GM19324 (cell line): ENCODE measurements at regions not wholly inside any gene's neighbourhood (a gene's known extent, or its start where the extent isn't known, plus 50 kb on each side); places are given as distances from the start of the nearest gene placed in this dataset.

Experiments
- ATAC-seq: cut with Tn5 transposase; IDR thresholded peaks from one replicate; pipeline ENCODE4 v1.9.1; 2021; ENCODE audit warnings: mild to moderate bottlenecking, moderate library complexity; ENCODE audit not compliant: unreplicated experiment, low FRiP score

- no peak for ATAC-seq
These were observed 99.5 kb upstream of the THRB start for GRCh38 chr3:24594161-24594560.

DNA sequence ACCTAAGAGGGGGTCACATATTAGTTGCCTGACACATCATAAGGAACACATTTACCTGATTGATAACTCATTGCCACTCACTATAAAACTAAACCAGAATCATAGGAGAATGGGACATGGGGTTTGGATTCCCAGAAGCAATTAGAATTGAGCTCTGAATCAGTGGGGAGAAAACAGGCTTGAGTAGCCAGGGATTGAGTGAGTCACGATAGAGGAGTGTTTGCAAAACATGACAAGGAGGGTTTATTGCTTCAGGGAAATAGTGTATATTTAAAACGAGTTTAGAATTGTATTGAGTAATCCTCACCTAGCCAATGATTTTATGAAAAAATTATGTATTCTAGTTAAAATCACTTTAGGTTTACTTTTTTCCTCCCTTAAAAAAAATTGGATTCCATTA lies 101.1 kb upstream of the THRB start:
- no peak for ATAC-seq

DNA sequence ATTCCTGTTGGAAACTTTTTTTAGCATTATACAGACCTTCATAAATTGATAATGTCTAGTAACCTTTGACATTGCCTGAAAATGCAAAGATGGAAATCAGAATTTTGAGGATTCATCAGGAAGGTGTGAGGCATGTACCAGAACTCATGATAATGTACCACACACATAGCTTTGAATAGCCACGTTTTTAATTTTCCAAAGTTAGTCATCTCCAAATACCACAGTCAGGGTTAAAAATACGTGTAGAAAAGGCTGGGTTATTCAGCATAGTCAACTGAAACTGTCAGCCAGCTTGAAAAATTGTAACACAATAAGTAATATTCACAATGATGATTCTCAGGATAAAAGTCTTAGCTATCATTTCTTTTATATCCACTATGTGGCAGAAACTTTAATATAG lies 102.0 kb upstream of the THRB start:
- no peak for ATAC-seq

GRCh38 chr3:24598695-24599470 lies 104.2 kb upstream of the THRB start:
- no peak for ATAC-seq

DNA sequence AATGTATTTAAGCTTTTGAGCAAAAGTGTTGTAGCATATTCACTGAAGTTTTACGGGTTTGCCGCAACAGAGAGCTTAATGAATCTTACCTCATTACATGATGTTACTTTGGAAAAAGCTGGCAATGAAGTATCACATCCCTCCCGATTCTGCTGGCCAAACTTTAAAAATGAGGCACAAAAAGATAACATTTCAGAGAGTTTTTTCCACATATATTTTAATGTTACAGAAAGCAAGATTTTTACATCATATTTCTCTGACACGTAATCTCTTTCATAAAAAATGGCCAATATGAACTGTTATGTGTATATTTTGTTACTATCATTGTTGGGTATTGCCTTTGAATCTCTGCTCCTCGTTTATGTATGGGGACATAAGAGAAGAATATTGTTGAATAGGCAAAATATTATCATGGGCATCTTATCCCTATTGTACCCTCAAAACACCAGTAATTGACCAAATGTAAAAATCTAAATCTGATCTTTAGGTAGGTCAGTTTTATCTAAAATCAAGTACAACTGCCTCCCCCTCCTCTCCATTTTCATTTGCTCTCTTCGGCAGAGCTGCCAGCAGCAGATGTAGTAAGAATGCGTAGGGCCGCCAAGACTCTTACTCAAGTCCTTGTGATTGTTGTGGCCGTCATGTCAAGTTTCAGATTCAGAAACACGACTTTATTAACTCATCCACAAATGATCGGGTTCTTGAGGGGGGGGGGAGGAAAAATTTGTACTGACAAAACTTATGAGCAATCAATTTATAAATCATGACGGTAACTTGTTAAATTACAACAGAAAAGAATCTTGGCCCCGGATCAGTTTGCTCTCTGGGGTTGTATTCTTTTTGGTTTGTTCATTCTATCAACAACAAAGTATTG lies 106.7 kb upstream of the THRB start:
- ATAC-seq, result no peak

DNA sequence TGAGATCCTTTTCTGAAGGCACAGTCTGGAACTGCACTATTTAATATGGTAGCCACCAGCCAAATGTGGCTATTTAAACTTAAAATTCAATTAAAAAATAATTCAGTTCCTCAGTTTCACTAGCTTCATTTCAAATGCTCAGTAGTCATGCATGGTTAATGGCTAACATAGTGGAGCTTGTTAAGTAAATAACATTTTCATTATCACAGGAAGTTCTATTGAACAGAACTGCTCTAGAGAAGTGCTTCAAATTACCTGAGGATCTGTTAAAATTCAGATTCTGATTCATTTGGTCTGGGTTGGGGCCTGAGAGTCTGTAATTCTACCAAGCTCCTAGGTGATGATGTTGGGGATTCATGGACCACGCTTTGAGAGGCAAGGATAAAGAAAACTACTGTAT lies 109.6 kb upstream of the THRB start:
- ATAC-seq, result no peak

DNA sequence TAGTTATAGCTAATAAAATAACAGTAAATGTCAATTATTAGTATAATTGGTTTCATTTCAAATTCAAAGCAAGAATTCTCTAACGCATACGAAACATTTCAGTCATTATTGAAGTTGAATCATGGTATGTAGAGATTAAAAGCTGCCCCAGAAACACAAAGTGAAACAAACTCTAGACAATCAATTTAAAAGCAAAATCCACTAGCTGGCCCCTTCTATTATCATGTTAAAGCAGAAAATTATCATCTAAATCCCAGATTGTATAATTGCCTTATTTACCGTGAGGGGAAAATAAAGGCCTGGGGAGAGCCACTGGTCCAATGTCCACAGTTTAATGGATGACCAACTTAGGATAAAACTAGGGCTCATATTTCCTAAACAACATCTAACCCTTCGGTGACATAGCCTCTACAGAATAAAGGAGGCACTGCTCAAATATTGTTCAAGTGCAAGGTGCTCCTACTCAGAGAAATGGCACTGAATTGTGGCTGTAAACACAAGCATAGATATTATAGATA lies 110.9 kb upstream of the THRB start:
- no peak for ATAC-seq

DNA sequence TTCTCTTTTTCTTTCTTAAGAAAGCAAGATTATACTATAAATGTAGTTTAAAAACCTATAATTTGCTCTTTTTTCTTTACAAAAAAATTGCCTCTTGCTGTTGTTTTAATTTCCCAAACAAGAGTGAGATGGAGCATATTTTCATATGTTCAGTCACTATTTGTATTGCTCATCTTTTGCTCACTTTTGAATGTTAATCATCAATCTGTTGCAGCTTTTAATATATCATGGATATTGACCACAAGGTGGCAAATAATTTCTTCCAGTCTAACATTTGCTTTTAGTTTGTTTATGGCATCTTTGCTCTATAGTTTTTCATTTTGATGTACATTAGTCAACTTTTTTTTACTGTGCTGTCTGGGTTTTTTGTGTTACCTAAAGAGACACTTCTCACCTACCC lies 112.6 kb upstream of the THRB start:
- ATAC-seq, result no peak

GRCh38 chr3:24608701-24609390 lies 114.2 kb upstream of the THRB start:
- ATAC-seq, result no peak

DNA sequence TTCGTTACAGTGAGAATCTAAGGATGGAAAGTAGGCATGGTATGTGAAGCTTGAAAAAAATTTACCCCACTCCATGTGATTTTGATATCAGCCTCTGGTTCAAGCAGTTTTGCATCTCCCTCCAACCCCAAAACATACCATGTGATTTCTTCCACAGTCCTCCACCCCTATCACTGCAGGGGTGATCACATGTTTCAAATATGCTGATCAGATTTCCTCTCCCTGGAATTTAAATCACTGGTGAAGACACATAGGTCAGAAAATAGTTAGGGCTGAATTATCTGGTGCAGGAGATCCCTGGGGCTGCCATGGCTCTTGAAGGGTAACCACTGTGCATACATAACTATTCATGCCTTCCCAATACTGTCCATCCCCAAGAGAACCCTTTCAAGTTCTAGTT lies 119.7 kb upstream of the THRB start:
- no peak for ATAC-seq

DNA sequence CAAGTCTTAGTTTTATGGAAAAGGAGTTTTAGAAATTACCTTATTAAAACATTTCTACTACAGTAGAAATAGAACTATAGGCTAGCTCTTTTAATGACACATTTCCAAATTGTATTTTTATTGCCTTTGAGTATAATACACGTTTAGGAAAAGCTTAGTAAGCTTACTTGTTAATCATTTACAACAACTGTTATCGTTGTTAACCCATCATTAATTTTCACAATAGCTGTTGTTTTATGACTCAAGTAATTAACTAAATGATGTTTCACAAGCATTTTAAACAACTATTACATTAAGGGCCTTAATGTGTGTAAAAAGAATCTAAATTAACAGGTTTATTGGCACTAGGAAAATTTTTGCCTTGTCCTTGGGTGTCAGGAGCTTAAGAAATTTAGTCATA lies 120.5 kb upstream of the THRB start:
- ATAC-seq, result no peak

- ATAC-seq, result no peak
These were observed 121.6 kb upstream of the THRB start for GRCh38 chr3:24616110-24616829.

- ATAC-seq, result no peak
These were observed 127.5 kb upstream of the THRB start for GRCh38 chr3:24622138-24622537.

DNA sequence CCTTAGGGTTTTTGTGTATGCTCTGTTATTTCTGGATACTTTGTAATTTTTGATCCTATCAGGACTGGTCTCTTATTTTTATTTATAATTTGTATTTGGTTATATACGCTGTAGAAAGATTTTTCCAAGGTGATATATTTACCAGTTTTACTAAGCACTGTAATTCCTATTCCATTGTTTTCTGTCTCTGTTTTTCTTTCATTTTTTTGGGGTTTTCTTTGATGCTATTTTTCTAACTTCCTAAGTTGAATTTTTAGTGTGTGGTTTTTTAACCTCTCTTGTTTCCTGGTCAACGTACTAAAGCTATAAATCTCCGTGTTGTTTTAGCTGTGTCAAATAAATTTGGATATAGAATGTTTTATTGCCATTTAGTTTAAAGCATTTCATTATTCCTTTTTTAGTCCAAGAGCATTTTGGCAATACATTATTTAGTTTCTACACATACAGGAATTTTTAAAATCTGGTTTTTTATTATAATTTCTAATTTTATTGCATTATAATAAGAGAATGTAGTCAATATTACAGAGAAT lies 128.1 kb upstream of the THRB start:
- no peak for ATAC-seq

GRCh38 chr3:24623657-24624056 lies 129.0 kb upstream of the THRB start:
- no peak for ATAC-seq

GRCh38 chr3:24624938-24625681 lies 130.5 kb upstream of the THRB start:
- ATAC-seq, result no peak

DNA sequence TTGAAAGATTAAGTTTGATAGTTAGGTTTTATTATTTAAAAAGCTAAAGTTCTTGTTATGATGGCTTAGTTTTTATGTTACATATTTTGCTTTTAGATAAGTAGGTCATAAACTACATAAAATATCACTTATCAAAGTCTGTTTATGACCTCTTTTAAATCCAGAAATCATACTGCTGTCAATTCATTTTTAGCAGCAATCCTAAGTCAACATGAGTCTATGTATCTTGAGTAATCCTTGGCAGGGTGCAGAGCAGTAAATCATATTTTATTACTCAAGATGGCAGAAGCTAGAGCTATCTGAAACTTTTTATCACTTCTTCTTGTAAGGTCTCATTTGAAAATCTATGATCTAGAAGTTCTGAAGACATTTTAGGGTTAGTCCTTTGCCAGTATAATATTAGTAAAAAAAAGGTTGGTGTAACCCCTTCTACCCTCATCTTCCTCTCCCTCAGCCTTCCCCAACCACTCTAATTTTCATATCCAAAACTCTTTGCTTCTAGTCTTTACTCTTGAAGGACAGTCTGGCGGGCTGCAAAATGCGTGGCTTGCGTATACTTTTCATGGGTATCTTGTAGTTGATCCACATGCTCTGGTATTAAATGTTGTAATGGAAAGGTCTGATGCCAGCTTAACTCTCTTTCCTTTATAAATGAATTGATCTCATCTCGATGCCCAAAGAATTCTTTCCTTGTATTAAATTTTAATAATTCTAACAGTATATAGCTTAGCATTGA lies 134.0 kb upstream of the THRB start:
- no peak for ATAC-seq

- no peak for ATAC-seq
These were observed 136.8 kb upstream of the THRB start for GRCh38 chr3:24631481-24631880.

- ATAC-seq, result no peak
These were observed 144.4 kb upstream of the THRB start for GRCh38 chr3:24639061-24639460.
